Liver (tissue), 8 donors: ENCODE measurements at regions not wholly inside any gene's neighbourhood (a gene's known extent, or its start where the extent isn't known, plus 50 kb on each side); places are given as distances from the start of the nearest gene placed in this dataset.

Source experiments
- DNase-seq: peaks from one replicate; pipeline ENCODE4 v3.0.0-alpha.2; 2017; ENCODE audit warnings: low spot score
- H3K27ac ChIP-seq, 2 donors: one replicate each; pipeline ENCODE4 v1.7.0; 2013; ENCODE audit warnings: inconsistent platforms in 2 of 2, low read length in 2 of 2, control low read depth in 1 of 2, low read depth in 1 of 2, mild to moderate bottlenecking in 1 of 2
- H3K27me3 ChIP-seq, 4 donors: one replicate each; pipeline versions ENCODE4 v1.6.1 to v1.7.0; 2013; ENCODE audit warnings: low read length in 3 of 4, inconsistent platforms in 1 of 4, mild to moderate bottlenecking in 1 of 4, moderate library complexity in 1 of 4; ENCODE audit not compliant: control insufficient read depth in 4 of 4, insufficient read depth in 4 of 4
- H3K36me3 ChIP-seq, 4 donors: one replicate each; pipeline versions ENCODE4 v1.6.1 to v1.7.0; 2013; ENCODE audit warnings: low read length in 3 of 4, mild to moderate bottlenecking in 3 of 4, low read depth in 1 of 4, moderate library complexity in 1 of 4; ENCODE audit not compliant: control insufficient read depth in 4 of 4, insufficient read depth in 3 of 4
- H3K4me1 ChIP-seq, 4 donors: one replicate each; pipeline versions ENCODE4 v1.6.1 to v1.7.0; 2013; ENCODE audit warnings: low read length in 3 of 4, mild to moderate bottlenecking in 3 of 4, moderate library complexity in 1 of 4; ENCODE audit not compliant: control insufficient read depth in 4 of 4, insufficient read depth in 4 of 4
- H3K4me3 ChIP-seq, 3 donors: one replicate each; pipeline versions ENCODE4 v1.6.1 to v1.7.0; 2013; ENCODE audit warnings: low read length in 3 of 3, control low read depth in 1 of 3, low read depth in 1 of 3, mild to moderate bottlenecking in 1 of 3
- H3K9ac ChIP-seq, 2 donors: one replicate each; pipeline ENCODE4 v1.7.0; 2013; ENCODE audit warnings: low read length in 2 of 2, mild to moderate bottlenecking in 2 of 2, moderate library complexity in 2 of 2, control low read depth in 1 of 2, low read depth in 1 of 2
- H3K9me3 ChIP-seq, 4 donors: one replicate each; pipeline versions ENCODE4 v1.6.1 to v1.7.0; 2013; ENCODE audit warnings: low read length in 3 of 4; ENCODE audit not compliant: control insufficient read depth in 4 of 4
- EGR1 ChIP-seq, 2 donors: IDR thresholded peaks; 2 replicates each; pipeline ENCODE4 v1.6.1; 2016 to 2018; ENCODE audit warnings: antibody characterized with exemption in 2 of 2, low read depth in 2 of 2
- FOXA1 ChIP-seq: IDR thresholded peaks from 2 replicates; pipeline ENCODE4 v1.6.1; 2016; ENCODE audit warnings: antibody characterized with exemption
- FOXA2 ChIP-seq: IDR thresholded peaks from 2 replicates; pipeline ENCODE4 v1.6.1; 2016; ENCODE audit warnings: antibody characterized with exemption
- GABPA ChIP-seq, 2 donors: IDR thresholded peaks in 1 of 2; conservative IDR thresholded peaks in 1 of 2; 2 replicates each; pipeline ENCODE4 v1.6.1; 2016; ENCODE audit warnings: antibody characterized with exemption in 2 of 2, mild to moderate bottlenecking in 1 of 2, moderate library complexity in 1 of 2
- HNF4A ChIP-seq, 2 donors: conservative IDR thresholded peaks; 2 replicates each; pipeline ENCODE4 v1.6.1; 2016; ENCODE audit warnings: antibody characterized with exemption in 2 of 2, mild to moderate bottlenecking in 2 of 2
- HNF4G ChIP-seq: IDR thresholded peaks from 2 replicates; pipeline ENCODE4 v1.6.1; 2016; ENCODE audit warnings: antibody characterized with exemption
- JUND ChIP-seq, 2 donors: IDR thresholded peaks; 2 replicates each; pipeline ENCODE4 v1.6.1; 2016; ENCODE audit warnings: antibody characterized with exemption in 2 of 2
- NR2F2 ChIP-seq: IDR thresholded peaks from 2 replicates; pipeline ENCODE4 v1.6.1; 2016; ENCODE audit warnings: antibody characterized with exemption
- RAD21 ChIP-seq, 2 donors: IDR thresholded peaks; 2 replicates each; pipeline ENCODE4 v1.6.1; 2016; ENCODE audit warnings: antibody characterized with exemption in 2 of 2, mild to moderate bottlenecking in 2 of 2
- RXRA ChIP-seq, 2 donors: IDR thresholded peaks; 2 replicates each; pipeline ENCODE4 v1.6.1; 2017 to 2018; ENCODE audit warnings: antibody characterized with exemption in 2 of 2, mild to moderate bottlenecking in 1 of 2
- SP1 ChIP-seq: IDR thresholded peaks from 2 replicates; pipeline ENCODE4 v1.6.1; 2018; ENCODE audit warnings: antibody characterized with exemption, mild to moderate bottlenecking
- TAF1 ChIP-seq: conservative IDR thresholded peaks from 2 replicates; pipeline ENCODE4 v1.6.1; 2016; ENCODE audit warnings: antibody characterized with exemption, mild to moderate bottlenecking
- YY1 ChIP-seq: IDR thresholded peaks from 2 replicates; pipeline ENCODE4 v1.6.1; 2016; ENCODE audit warnings: antibody characterized with exemption, mild to moderate bottlenecking
- WGBS: extraction: QIAGEN DNeasy Blood & Tissue Kit; methylation state at CpG from one replicate; pipeline ENCODE4 v1.1.7; 2013; 5-methylcytosine and 5-hydroxymethylcytosine counted together
- TF ChIP-seq, protein P1 (sequence below): fragments of 150-350 bp; IDR thresholded peaks from 2 replicates; pipeline ENCODE4 v1.5.1; 2017; ENCODE audit warnings: improper control_type of control experiment, low read depth, low read length; ENCODE audit not compliant: missing input control
- TF ChIP-seq, protein P2 (sequence below): IDR thresholded peaks from 2 replicates; pipeline ENCODE4 v1.6.1; 2016; ENCODE audit warnings: antibody characterized with exemption, mild to moderate bottlenecking
- TF ChIP-seq, protein P3 (sequence below): IDR thresholded peaks from 2 replicates; pipeline ENCODE4 v1.6.1; 2016; ENCODE audit warnings: antibody characterized with exemption
- TF ChIP-seq, protein P4 (sequence below): IDR thresholded peaks from 2 replicates; pipeline ENCODE4 v1.6.1; 2016; ENCODE audit warnings: antibody characterized with exemption
- TF ChIP-seq, protein P5 (sequence below): IDR thresholded peaks from 2 replicates; pipeline ENCODE4 v1.6.1; 2016; ENCODE audit warnings: antibody characterized with exemption
- donor health status: healthy.
- donor health status: healthy.
- donor health status: healthy.
- donor health status: healthy.
- donor health status: healthy.

DNA sequence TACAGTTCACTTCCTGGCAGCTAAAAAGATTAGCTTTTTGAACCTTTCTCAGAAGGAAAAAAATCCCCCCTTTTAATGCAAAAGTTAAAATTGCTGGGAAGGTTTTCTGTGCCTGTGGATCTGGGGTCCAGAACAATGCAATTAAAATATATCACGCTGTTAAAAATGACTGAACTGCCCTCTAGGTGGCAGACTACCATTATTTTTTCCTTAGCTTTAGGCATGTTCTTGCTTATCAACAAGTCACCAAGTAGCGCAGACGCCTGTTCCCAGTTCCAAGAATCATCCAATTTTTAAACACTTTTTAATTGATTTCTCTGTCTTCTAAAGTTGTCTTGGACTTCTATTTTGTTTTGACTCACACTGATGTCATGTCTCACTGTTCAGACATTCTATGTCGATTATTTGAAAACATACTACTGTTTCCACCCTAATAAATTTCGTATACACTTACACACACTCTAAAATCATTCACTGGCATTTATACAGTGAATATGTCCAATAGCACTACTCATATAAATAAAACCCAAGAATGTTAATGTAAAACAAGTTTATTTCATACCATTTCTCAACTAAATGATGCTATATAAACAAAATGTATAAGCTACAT is 661.6 kb downstream of the RAPGEF2 start:
- H3K9ac ChIP-seq, result no peak overlapping the region
- no peak overlapping the region for H3K4me3 ChIP-seq
- no peak overlapping the region for H3K27ac ChIP-seq
- no peaks in the 10 kb centered on the region for H3K27me3 ChIP-seq
- no peaks in the 10 kb centered on the region for H3K36me3 ChIP-seq
- H3K9me3 ChIP-seq, result no peaks in the 10 kb centered on the region
- DNase-seq, result no peak
- TF ChIP-seq, protein P1, sequence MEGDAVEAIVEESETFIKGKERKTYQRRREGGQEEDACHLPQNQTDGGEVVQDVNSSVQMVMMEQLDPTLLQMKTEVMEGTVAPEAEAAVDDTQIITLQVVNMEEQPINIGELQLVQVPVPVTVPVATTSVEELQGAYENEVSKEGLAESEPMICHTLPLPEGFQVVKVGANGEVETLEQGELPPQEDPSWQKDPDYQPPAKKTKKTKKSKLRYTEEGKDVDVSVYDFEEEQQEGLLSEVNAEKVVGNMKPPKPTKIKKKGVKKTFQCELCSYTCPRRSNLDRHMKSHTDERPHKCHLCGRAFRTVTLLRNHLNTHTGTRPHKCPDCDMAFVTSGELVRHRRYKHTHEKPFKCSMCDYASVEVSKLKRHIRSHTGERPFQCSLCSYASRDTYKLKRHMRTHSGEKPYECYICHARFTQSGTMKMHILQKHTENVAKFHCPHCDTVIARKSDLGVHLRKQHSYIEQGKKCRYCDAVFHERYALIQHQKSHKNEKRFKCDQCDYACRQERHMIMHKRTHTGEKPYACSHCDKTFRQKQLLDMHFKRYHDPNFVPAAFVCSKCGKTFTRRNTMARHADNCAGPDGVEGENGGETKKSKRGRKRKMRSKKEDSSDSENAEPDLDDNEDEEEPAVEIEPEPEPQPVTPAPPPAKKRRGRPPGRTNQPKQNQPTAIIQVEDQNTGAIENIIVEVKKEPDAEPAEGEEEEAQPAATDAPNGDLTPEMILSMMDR, result peak; percentile 53
- TF ChIP-seq RAD21 (IDR thresholded peaks at IDR 0.05) (peak; percentile 72 to 75), FOXA2 (no peak)
- 30% methylated on average over 5 of the region's 5 CpGs for WGBS
- no peaks in the 10 kb centered on the region for H3K4me1 ChIP-seq

DNA sequence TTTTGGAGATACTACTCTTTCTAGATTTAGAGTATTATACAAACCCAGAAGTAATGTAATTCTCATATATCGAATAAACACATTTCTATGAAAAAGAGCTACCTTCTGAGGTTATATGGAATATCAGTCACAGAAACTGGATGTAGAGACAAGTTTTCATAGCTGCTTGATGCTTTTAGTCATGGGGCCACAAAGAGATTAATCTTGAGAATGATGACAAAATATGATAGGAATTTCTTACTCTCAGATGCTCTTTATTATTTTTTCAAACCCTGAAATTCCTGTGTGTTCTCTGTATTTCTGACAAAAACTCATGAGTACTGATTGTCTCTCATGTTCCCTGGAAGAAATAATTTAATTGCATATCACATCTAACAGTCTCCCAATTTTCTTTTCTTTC is 662.5 kb downstream of the RAPGEF2 start:
- TF ChIP-seq, protein P2, sequence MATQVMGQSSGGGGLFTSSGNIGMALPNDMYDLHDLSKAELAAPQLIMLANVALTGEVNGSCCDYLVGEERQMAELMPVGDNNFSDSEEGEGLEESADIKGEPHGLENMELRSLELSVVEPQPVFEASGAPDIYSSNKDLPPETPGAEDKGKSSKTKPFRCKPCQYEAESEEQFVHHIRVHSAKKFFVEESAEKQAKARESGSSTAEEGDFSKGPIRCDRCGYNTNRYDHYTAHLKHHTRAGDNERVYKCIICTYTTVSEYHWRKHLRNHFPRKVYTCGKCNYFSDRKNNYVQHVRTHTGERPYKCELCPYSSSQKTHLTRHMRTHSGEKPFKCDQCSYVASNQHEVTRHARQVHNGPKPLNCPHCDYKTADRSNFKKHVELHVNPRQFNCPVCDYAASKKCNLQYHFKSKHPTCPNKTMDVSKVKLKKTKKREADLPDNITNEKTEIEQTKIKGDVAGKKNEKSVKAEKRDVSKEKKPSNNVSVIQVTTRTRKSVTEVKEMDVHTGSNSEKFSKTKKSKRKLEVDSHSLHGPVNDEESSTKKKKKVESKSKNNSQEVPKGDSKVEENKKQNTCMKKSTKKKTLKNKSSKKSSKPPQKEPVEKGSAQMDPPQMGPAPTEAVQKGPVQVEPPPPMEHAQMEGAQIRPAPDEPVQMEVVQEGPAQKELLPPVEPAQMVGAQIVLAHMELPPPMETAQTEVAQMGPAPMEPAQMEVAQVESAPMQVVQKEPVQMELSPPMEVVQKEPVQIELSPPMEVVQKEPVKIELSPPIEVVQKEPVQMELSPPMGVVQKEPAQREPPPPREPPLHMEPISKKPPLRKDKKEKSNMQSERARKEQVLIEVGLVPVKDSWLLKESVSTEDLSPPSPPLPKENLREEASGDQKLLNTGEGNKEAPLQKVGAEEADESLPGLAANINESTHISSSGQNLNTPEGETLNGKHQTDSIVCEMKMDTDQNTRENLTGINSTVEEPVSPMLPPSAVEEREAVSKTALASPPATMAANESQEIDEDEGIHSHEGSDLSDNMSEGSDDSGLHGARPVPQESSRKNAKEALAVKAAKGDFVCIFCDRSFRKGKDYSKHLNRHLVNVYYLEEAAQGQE, result no peak
- TF ChIP-seq, protein P3, sequence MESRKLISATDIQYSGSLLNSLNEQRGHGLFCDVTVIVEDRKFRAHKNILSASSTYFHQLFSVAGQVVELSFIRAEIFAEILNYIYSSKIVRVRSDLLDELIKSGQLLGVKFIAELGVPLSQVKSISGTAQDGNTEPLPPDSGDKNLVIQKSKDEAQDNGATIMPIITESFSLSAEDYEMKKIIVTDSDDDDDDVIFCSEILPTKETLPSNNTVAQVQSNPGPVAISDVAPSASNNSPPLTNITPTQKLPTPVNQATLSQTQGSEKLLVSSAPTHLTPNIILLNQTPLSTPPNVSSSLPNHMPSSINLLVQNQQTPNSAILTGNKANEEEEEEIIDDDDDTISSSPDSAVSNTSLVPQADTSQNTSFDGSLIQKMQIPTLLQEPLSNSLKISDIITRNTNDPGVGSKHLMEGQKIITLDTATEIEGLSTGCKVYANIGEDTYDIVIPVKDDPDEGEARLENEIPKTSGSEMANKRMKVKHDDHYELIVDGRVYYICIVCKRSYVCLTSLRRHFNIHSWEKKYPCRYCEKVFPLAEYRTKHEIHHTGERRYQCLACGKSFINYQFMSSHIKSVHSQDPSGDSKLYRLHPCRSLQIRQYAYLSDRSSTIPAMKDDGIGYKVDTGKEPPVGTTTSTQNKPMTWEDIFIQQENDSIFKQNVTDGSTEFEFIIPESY, result no peak
- TF ChIP-seq, protein P1, result no peak
- TF ChIP-seq HNF4G (no peak), FOXA1 (no peak), FOXA2 (no peak), HNF4A (conservative IDR thresholded peaks at IDR 0.05) (no peak), YY1 (no peak), SP1 (no peak), NR2F2 (no peak), JUND (IDR thresholded peaks at IDR 0.05) (no peak), GABPA (IDR thresholded peaks at IDR 0.05 in 1 of 2, conservative IDR thresholded peaks at IDR 0.05 in 1 of 2) (no peak), TAF1 (no peak), RXRA (IDR thresholded peaks at IDR 0.05) (no peak), RAD21 (IDR thresholded peaks at IDR 0.05) (no peak), EGR1 (IDR thresholded peaks at IDR 0.05; ENCODE audit: low read depth in 2 of 2) (no peak)
- TF ChIP-seq, protein P4, sequence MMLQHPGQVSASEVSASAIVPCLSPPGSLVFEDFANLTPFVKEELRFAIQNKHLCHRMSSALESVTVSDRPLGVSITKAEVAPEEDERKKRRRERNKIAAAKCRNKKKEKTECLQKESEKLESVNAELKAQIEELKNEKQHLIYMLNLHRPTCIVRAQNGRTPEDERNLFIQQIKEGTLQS, result no peak
- TF ChIP-seq, protein P5, sequence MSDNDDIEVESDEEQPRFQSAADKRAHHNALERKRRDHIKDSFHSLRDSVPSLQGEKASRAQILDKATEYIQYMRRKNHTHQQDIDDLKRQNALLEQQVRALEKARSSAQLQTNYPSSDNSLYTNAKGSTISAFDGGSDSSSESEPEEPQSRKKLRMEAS, result no peak
- H3K9me3 ChIP-seq, result no peaks in the 10 kb centered on the region
- H3K27ac ChIP-seq, result no peak overlapping the region
- DNase-seq, result no peak
- H3K27me3 ChIP-seq, result no peaks in the 10 kb centered on the region
- no peaks in the 10 kb centered on the region for H3K4me1 ChIP-seq
- 92% methylated on average over 1 of the region's 1 CpG for WGBS
- H3K36me3 ChIP-seq, result no peaks in the 10 kb centered on the region
- no peak overlapping the region for H3K4me3 ChIP-seq
- no peak overlapping the region for H3K9ac ChIP-seq
